GM12872 (cell line): ENCODE measurements at regions not wholly inside any gene's neighbourhood (a gene's known extent, or its start where the extent isn't known, plus 50 kb on each side); places are given as distances from the start of the nearest gene placed in this dataset.

ENCODE experiments used
- CTCF ChIP-seq: IDR thresholded peaks from 3 replicates; pipeline ENCODE4 v1.5.1; 2011; ENCODE audit warnings: low read depth, mild to moderate bottlenecking, low read length, moderate library complexity; ENCODE audit not compliant: insufficient read depth

DNA sequence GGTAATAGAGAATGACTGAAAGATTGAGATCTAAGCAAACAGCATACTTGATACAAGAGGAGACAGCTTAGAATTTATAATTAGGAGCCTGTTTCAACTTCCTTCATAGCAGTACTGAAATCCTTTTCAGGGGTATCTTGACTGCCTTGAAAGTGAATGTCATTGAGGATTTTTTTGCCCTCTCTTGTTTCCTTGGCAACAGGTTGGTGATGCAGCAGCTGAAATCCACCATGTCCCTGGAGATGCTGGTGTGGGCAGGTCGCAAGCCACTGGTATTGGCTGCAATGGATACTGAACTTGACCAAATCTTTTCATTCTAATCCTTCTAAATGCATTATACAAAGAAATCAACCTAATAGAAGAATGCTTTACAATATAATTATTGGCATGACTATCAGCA is 59.3 kb upstream of the GAP43 start:
- no peak for TF ChIP-seq CTCF

- no peak for TF ChIP-seq CTCF
Measured at GRCh38 chr3:115571413-115571812, 51.9 kb upstream of the GAP43 start.
